ENCODE measurements at regions not wholly inside any gene's neighbourhood (a gene's known extent, or its start where the extent isn't known, plus 50 kb on each side); places are given as distances from the start of the nearest gene placed in this dataset.

DNA sequence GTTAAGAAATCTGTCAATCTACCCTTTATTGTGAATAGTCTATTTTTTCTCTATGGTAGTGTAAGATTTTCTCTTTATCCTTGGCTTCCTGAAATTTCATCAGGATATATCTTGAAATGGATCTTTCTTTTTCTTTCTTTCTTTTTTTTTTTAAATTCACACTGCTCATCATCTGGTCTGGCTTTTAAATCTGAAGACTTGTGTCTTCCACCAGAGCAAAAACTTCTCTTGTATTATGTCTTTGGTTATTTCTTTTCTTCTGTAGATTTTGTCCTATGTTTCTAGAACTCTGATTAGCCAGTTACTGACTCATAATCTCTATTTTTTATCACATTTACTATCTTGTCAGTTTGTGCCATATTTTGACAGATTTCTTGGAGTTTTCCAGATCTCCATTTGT, 133.8 kb upstream of the LMO4 start:
- no peak for DNase-seq (ENCODE audit: low spot score)

DNA sequence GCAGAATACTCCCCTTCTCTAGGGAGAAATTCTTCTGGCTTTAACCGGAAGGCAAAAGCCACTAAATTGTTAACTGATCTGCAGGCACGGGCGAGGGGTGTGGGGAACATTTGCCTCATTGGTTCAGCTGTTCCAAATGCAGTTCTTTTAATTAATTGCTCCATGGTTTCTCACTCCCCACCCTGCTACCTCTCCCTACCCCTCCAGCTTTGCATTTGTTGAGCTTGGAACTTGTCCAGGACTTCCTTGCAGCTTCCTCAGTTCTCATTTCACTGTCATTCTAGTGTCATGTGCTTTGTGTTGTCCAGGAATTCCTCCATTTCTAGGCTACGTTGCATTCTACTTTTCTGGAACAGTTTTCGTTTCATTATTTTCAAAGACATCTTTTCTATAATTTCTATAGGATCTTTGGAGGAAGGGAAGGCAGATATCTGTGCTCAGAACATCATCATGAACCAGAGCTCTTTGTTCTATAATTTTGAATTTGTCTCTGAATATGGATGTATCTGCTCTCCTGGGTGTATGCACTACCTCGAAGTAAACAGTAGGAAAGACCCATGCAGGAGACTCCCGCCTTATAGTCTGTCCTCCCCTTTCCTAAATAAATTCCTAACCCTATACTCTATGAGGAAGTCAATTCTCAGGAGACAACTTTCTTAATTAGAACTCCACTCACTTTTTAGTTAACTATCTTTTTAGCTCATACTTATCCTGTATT, 132.4 kb upstream of the LMO4 start:
- no peak for DNase-seq (ENCODE audit: low spot score)

DNA sequence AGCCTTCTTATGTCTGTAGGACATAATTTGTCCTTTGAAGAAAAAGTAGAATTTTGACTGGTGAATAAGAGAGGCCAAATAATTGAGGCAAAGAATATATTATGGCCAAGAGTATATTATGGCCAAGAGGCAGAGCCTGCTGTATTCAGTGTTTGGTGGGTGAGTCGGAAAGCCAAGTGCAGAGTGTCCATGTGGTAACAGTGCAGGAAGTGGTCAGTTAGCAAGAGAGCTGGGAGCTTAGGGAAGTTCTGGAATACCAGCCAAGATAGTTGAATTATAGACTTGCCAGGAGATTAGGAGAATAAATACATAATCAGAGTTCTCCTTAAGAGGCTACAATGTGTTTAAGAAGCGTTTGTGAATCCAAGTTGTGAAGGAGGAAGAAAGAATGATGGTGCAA, 131.5 kb upstream of the LMO4 start:
- DNase-seq (ENCODE audit: low spot score), result no peak

DNA sequence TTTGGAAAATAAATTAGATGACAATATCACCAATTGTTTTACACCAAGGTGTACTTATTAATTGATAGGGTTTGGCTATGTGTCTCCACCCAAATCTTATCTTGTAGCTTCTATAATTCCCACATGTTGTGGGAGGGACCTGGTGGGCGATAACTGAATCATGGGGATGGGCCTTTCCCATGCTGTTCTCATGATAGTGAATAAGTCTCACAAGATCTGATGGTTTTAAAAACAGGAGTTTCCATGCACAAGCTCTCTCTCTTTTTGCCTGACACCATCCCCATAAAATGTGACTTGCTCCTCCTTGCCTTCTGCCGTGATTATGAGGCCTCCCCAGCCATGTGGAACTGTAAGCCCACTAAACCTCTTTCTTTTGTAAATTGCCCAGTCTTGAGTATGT, 131.0 kb upstream of the LMO4 start:
- no peak for DNase-seq (ENCODE audit: low spot score)

DNA sequence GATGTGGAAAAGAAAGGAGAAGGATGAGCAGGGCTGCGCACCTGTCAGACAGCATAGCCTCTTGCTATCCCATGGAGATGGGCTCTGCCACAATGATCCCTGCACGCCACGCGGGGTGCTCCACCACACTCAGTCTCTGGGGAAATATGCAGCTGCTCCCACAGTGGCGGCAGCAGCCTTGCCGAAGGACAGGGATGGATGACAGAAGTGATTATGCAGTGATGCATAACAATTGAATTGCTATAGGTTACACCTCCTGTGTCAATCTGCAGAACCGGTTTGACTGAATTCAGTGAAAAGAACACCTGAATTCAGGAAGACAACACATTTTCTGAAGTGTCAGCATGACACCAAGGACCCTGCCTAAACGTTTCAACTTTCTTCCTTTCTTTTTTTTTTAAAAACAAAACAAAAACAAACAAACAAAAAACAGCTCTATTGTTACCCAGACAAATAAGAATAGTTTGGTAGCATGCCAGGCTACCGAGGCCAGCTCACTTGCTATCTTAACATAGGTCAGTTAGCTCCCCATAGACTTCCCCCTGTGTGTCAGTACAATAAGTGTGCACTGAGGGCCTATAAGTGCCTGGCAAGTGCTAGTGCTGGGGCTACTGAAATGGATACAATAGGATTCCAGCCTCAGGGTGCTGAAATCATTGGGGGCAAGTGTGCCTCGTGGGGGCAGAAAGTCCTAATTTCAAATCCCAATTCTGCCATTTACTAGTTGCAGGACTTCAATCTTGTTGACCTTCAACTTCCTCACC, 127.6 kb upstream of the LMO4 start:
- no peak for DNase-seq (ENCODE audit: low spot score)

DNA sequence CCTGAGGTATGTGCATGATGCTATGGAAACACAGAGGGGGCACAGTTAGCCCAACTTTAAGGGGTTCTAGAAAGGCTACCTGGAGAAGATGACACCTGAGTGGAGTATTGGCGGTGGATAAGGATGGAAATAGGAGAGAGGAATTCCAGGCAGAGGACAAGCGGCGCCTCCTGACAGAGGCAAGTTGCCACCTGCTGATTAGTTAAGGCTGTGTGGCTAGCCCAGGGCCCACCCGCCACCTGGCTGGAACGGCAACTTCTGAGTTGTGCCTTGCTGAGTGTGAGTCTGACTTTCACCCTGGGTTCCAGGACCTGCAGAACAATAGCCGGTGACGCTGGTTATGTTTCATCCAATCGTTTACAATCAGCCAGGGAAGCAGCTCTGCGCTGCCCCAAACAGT, 126.9 kb upstream of the LMO4 start:
- DNase-seq (ENCODE audit: low spot score), result no peak

DNA sequence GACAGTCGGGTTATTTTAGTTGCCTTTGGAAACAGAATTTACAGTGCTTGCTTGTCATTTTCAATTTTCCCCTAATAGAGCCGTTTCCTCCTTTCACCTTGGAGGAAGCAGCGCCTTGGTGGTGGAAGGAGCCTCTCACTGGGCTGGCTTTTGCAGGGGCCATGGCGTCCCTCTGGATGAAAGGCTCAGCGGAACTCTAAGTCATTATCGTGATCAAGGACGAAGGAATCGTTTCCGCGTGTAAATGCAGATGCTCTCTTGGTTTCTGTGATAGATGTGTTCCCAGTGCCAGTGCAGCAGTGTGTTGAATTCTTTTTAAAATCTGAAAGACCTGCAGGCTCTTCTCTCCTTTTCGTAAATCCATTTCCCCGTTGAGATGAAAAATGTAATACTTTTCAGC, 126.2 kb upstream of the LMO4 start:
- DNase-seq (ENCODE audit: low spot score), result no peak

DNA sequence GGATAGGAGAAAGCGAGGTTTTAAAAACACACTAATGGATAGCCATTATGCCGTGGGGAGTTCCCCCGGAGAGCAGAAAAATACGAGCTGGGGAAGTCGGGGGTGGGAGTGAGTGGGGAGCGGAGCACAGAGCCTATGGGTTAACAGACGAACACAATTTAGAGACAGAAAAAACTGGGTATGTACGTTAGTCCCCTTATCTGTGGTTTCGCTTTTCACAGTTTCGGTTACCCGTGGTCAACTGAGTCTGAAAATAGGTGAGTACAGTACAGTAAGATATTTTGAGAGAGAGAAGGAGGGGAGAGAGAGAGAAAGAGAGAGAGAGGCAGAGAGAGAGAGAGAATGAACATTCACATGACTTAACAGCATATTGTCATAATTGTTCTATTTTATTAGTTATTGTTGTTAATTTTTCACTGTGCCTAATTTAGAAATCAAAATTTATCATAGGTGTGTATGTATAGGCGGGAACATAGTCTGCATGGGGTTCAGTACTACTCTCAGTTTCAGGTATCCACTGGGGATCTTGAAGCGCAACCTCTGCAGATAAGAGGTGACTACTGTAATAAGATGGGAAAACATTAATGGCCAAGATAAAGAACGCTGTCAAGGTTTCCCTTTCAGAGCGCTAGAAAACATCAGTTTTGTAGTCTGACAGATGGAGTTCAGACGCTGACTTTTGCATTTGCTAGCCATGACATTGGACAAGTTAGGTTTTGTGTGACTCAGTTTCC, 125.6 kb upstream of the LMO4 start:
- no peak for DNase-seq (ENCODE audit: low spot score)

DNA sequence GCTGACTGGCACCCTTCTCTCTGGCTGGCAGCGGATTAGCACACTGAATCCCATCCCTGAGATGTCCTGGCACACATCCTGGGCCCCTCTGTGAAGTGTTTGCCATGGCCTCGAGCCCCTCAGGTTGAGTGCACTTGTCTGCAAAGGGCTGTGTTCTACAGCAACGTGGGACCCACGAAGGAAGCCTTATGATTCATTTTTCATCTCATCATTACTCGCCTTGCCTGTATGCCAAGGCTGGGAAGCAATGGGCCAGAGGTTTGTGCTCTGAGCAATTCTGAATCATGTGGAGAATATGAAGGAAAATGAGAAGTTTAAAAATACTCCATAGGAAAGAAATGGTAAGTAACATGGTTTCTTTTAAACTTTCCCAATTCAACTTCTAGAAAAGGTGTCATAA, 124.8 kb upstream of the LMO4 start:
- no peak for DNase-seq (ENCODE audit: low spot score)

DNA sequence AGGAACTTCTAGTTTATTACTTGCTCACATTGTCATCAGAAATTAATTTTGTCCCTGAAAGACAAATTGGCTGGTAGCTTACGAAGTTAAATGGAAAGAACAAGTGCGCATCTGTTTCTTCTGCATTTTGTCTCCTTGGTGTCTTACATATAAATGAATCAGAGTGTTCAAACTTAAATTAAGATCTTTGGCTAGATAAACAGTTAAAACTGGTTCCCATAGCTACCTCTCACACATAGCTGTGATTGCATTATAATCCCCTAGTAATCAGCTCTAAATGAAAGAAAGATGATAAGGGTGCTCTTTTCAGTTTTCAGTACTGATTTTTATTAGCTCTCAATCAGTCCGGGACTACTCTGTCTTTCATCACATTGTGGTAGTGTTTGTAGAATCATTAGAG, 124.2 kb upstream of the LMO4 start:
- no peak for DNase-seq (ENCODE audit: low spot score)

DNA sequence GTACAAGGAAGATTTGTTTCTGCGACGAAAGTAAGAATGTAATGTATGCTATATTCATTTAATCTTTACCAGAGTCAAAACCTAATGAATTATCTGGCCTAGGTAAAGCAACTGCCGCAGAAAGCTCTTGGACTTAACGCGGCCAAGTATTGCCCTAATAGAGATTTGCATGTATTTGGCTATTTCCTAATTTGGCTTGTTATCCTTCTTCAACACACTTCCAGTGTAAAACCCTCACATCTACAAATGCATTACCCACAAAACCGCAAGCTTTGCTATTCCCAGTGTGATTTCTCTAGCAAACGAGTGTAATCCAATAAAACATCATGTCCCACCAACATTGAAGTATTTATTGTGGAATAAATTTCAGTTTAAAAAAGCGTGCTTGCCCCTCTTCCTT, 123.8 kb upstream of the LMO4 start:
- DNase-seq (ENCODE audit: low spot score), result no peak

DNA sequence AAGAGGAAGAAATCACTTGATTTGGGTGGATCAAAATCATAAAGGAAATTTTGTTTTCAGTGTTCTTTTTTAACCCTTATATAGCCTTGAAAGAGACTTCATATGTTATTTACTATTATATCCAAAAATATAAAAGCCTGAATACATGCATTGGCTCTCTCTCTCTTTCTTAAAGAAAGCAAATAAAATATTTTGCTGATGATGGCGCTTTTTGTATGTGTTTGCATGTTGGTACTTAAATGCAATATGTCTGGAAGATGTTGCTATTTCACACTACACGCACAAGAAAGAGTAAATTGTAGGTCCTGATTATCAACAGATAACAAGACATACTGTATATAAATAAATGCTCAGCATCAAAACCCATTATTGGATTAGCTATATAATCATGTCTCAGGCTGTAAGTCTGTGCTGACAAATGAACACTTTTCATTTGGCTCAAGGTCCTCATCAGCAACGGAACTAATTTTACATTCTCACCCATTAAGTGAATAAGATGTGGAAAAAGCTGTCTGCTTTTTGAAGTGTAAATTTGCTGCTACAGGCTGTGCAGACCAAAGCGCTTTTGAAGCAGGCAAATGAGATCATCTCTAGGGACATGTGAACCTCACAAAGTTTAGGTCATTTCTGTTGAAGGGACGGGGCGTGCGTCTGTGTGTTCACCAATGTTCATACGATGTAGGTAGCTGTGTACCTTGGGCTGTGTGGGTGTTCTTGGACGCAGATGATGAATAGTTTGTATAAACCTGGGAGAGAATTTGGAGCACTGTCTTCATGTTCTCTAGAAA, 122.4 kb upstream of the LMO4 start:
- DNase-seq (ENCODE audit: low spot score), result no peak

DNA sequence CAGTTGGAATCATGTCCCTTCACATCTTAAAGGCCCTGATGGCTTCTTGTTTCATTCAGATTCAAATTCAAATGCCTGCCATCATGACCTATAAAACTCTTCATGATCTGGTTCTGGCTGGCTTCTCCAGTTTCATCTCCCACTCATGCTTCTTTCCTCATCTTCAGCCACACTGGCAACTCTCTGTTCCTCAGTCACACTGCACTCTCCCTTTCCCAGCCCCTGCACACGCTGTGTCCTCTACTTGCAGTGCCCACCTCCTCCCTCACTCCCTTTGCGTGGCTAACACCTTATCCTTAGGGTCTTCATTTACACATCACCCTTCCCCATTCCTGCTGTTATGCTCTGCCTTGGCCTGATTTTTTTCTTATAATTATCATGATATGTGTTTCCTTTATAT, 120.6 kb upstream of the LMO4 start:
- DNase-seq (ENCODE audit: low spot score), result no peak

DNA sequence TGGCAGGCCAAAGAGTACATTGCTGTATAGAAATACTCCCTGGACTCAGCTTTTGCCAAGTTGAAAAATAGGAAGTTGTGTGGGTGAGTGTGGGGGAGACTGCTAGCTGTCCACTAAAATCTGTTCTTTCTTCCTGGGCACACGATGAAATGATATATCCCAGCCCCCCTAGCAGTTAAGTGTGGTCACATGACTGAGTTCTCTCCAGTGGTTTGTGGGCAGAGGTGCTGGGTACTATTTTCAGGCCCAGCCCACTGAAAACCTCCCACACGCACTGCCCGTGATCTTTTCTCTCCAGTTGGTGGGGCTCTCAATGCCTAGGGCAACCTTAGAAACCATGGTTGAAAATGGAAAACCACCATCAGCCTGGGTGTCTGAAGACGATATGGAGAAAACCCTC, 119.7 kb upstream of the LMO4 start:
- no peak for DNase-seq (ENCODE audit: low spot score)

DNA sequence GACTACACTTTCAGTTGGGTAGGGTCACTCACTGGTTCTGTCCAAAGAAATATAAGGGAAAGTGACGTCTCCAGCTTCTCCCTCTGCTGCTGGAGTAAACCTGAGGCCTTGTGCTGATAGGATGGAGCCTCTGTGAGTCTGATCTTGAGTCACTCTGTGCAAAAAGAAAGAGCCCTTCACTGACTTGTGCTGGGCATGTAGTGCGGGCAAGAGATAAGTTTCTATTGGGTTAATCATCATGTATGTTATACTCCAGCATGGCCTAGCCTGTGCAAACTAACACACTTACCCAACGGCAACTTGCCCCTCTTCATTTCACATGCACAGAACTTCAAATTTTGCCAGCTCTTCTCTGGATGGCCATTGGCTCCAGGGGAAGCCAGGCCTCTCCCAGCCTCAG, 118.5 kb upstream of the LMO4 start:
- no peak for DNase-seq (ENCODE audit: low spot score)

DNA sequence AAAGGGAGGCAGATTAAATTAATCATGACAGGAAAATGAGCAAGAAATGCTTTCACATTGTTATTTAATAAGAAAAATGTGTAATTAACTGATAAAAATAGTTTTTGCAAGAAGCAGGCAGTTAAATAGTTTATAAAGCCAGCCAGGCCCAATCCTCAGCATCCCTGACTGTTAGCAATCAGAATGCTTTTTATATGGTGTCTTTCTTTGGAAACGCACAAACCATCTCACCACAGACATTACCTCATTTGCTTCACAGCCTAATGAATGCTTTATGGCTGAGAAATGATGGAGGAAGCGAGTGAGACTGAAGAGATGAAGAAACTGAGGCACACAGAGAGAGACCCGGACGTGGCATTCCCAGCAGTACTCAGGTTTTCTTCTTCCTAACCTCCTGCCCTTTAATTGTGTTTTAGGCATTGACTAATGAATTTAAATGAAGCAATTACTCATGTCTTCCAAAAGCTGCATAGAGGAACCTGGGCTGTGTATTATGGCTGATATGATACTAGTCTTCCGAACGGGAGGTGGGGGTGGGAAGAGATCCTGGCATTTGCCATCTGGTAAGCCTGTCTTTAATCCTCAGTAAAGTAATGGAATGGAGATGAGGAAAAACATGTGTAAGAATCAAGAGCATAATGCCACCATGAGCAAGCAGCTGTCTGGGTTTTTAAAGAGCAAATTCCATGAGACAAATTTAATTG, 116.1 kb upstream of the LMO4 start:
- DNase-seq (ENCODE audit: low spot score), result no peak

DNA sequence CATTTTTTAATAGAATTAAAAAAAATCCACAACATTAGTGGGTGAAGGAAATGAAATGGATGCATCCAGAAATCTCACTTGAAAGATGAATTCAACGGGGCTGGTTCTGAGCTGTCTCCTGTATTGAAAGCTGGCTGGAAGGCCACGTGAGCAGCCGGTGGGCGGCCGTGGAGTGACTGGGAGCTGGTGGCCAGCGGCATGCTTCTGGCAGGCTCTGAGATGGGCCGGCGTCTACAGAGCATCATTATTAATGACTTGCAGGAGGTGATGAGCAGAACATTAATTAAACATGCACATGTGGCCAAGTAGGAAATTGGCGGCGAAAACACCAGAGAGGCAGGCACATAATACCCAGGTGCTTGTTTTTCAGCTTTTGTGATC, 115.6 kb upstream of the LMO4 start:
- no peak for DNase-seq (ENCODE audit: low spot score)

DNA sequence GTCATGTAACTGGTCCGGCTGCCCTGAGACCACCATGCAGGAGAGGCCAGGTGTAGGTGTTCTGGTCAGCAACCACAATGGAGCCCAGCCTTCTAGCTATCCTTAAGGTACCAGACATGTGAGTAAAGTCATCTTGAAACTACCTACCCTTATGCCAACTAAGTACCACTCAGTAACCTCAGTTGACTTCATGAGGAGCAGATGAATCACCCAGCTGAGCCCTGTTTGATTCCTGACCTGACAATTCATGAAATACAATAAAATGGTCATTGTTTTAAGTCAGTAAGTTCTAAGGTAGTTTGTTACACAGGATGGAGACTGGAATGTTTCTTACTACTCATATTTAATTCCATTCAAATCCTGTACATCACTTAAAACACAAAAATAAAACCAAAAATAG, 113.1 kb upstream of the LMO4 start:
- DNase-seq (ENCODE audit: low spot score), result no peak

DNA sequence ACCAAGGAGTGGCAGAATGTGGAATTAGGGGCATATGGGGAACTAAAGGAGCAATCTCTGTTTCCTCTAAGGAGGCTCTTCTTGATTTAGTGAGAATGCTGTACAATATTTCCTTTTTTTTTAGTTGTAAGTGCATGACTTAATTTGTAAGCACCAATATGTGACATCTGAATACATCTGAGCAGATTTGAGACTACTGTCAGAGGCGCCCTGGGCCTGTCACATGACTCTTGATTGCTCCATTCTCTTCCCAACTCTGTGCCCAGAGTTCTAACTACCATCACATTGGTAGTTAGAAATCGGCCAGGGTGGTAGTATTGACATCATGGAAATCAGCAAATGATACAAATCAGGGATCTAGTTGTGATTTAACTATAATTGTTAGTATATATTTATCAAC, 110.1 kb upstream of the LMO4 start:
- no peak for DNase-seq (ENCODE audit: low spot score)

DNA sequence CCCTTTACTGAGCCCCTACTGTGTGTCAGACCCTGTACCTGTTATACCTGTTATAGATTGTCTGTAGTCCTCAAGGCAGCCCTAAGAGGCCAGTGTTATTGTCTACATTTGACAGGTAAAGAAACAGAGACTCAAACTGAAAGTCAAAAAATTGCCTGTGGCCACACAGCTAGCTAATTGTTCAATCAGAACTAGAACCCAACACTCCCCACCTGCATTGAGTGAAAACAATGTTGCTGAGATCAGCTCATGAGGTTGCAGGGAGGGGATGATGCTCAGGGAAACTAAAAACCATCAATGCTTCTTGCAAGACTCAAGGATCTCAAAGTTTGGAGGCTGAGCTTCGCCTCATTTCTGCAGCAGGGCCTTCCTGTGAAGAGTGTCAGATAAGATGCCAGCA, 109.5 kb upstream of the LMO4 start:
- no peak for DNase-seq (ENCODE audit: low spot score)

DNA sequence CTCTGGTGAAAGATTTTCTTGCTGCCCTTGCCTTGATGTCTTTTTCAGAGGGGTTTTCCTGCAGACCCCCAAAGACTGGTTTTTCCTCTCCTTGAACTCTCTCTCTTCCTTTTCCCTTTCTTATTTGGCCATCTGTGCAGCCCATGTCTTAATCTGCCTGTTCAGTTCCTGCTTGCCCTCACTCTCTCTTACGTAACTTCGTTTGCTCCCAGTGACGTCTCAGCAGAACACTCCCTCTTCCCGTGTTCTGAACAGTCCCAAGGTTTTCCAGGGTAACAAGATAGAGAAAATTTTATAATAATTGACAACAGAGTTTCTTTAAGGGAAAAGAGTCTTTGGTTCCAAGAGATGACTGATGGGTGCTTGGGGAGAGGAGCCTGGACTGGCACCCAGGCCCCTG, 109.1 kb upstream of the LMO4 start:
- no peak for DNase-seq (ENCODE audit: low spot score)

DNA sequence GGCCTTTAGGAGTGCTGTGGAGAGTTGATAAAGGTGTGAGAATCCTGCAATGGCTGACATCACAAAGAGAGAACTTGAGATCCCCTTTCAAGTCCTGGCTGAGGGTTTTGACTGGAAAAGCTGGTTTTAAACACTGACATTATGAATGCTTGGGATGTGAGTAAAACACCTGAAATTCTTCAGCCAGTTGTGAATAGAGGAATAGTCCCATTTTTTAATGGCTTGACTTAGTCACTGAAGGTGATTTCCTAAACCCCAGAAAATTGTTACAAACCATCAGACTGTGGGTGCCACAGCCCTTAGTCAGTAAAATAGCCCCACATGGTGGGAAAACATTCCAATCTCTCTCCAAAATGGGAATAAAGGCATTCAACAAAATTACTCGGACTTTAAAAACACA, 107.7 kb upstream of the LMO4 start:
- DNase-seq (ENCODE audit: low spot score), result no peak
